Astrocyte of the hippocampus (primary cell): ENCODE measurements at regions not wholly inside any gene's neighbourhood (a gene's known extent, or its start where the extent isn't known, plus 50 kb on each side); places are given as distances from the start of the nearest gene placed in this dataset.
A peak's percentile ranks its signal among the peaks of the same experiment; 100 is the strongest.
"Not testable (repeated sequence)": the region's sequence is repeated elsewhere in the genome, so short reads cannot be mapped to it uniquely, and the experiment has no call there.

ENCODE experiments used
- DNase-seq: peaks from one replicate; pipeline ENCODE4 v3.0.0; 2011; ENCODE audit warnings: low read depth, low spot score

- peak; percentile 63 for DNase-seq
Observed at GRCh38 chr15:96037584-96037983, 292.9 kb upstream of the NR2F2 start.

DNA sequence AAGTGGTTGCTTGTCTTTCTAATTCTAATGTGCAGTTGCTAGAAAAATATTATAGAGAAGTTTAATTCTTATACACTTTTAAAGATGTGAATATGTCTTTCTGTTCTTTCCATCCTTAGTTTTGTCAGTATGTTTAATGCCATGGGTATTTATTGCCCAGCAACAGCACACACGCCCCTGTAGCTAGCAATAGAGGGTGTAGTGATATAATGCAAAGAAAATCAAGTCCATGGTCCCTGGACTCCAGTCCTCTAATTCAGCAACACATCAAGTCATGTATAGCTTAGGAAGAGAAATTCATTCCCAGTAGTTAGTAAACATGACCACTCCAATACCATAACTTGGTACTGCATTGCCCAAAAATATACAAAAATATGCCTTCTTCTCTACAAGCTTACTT is 292.4 kb upstream of the NR2F2 start:
- no peak for DNase-seq

- DNase-seq = no peak
Observed at GRCh38 chr15:96038650-96039049, 291.9 kb upstream of the NR2F2 start.

- no peak for DNase-seq
Observed at GRCh38 chr15:96041982-96042733, 288.3 kb upstream of the NR2F2 start.

DNA sequence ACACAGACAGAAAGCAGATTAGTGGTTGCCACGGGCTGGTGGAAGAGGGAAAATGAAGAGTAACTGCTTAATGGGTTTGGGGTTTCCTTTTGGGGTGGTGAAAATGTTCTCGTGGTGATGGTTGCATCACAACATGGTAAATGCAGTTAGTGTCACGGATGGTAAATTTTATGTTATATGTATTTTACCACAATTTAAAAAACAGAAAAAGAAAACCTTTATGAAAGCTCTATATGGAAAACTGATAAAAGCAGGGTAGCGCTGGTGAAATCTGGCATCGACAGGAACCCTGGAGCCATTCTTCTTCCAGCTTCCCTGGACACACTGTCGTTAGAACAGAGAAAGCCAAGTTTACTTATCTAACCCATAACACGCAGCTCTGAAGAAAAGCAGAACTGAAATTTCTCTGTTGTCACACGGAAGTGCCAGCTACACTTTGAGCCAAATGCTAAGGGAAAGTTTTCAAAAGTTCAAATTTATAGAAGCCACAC is 287.7 kb upstream of the NR2F2 start:
- no peak for DNase-seq

GRCh38 chr15:96043591-96044171 is 286.8 kb upstream of the NR2F2 start:
- DNase-seq = no peak

DNA sequence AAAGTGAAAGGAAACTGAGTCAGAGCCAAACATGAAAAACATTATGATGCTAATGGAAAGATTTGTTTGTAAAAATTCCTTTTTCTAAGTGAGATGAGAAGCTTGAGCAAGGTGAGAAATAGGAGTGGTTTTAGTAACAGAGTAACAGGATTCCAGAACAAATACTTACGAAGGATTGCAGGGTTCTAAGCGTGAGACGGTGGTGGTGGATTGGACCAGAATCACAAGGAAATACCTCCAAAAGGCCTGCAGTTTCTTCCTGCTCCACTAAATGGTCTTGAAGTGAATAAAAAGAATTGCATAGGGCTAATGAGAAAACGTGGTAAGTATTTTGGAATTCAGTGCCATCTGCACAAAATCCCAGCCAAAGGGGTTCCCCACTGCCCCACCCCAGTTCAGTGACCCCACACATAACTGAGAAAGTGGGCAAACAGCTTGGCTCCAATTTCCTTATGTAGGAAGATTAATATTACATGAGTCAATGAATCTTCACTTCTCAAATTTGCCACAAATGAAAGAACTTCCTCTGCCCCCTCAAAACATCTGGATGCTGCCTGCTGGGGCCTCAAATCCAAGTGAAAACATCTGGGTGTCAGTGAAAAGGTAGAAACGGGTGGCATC is 283.8 kb upstream of the NR2F2 start:
- no peak for DNase-seq

DNA sequence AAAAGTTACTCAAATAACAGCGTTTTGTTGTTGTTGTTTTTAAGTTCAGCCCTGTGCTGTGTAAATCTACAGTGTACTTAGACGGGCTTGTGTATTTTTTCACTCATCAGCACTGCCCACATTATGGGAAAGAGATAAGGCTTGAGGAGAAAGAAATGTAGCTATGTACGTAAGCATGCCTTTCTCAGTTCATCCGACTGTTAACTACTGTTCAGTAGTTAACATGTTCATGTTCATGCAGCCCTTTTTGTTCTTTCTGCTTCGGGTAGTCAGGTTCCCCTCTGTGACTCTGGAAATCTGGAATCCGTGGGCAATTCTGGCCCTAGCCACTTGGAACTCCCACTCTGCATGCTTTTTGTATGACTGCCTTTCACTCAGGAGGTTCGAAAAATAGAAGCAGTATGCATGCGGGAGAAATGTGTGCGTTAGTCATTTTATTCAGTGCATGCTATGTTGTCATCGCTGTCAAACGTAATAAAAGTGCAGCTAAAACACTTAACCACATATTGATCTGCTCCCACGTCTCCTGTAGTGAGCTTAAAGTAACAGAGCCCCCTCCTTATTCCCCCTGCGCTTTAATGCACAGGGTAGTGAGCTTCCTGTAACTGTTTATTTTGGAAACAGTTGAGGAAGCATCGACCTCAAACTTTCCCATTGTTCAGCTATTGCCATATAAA is 283.1 kb upstream of the NR2F2 start:
- DNase-seq = peak; percentile 80

GRCh38 chr15:96049323-96049722 is 281.2 kb upstream of the NR2F2 start:
- no peak for DNase-seq

GRCh38 chr15:96049766-96050165 is 280.7 kb upstream of the NR2F2 start:
- no peak for DNase-seq

GRCh38 chr15:96051598-96051997 is 278.9 kb upstream of the NR2F2 start:
- DNase-seq = no peak

DNA sequence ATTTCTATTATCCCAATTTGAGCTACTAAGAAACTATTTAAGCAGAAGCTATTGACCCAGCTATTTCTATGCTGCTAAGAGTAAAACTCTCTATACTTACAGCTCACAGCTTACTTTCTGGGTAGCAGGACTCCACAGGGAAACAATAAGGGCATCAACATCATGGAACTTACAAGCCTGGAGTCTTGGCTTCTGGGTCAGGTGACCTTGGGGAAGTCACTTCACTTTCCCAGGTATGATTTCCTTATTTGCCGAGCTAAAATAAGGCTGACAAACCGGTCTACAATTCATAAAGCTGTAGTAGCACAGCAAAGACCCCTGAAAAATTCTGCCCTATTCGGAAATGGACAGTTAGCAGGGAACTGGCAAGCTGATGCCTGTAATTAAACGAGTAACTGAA is 278.3 kb upstream of the NR2F2 start:
- DNase-seq = no peak

- no peak for DNase-seq
Observed at GRCh38 chr15:96052572-96053030, 277.9 kb upstream of the NR2F2 start.

DNA sequence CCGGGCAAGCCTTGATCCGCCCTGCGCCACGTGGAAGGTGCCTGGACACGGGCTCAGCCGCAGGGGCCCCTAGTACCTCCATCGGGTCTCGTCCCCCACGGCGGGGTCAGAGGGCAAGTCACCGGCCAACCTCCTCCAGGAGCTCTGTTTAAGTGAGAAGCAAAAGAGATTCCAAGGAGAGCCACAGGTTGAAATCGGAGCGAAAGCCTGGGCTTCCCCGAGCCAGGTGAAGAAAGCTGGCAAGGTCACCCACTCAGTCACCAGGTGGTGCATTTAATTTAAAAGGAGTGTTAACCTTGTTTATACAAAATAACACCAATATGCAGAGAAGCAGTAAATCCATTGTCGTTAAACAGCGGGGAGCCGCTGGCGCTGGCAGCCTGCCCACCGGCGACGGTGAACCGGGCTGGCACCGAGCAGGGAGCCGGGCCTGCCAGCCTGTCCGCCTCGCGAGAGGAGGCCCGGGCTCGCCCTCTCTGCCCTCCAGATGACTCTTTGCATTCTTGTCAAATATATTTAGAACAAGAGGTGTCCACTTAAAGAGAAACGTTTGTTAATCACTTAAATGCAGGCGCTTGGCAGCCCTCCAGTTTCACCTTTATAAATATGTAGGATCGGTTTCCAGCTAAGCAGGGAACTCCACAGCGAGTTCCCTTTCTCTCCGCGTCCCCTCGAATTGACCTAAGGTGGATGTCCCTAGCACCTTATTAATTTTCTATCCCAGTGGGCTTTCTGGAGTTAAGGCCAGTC is 277.3 kb upstream of the NR2F2 start:
- DNase-seq = peak; percentile 55

DNA sequence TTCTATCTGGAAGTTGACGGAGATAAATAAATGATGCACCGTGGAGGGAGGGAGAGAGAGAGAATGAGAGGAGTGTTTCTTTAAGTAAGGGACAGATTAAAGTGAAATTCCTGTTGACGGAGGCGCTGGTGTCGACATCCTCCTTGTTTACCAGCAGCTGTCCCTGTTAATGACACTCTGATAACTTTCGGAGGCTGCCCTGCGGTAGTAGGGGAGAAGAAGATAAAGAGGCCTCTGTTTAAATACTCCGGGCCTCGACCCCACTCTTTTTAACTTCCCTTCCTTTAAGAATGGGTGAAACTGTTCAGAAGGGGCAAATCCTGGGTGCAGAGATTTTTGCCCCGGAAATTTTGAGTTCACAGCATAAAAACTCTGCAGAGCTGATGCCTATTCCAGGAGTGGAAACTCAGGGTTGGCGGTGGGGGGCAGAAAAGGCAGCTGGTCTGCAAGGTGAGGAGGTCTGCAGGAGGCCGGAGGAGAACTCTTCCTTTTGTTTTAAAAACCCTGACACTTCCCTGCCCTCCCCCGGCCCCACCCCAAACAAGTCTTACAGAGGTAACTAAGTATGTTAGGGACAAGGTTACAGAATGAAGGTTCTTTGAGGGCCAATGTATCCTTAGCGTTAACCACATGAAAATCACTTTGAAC is 276.6 kb upstream of the NR2F2 start:
- no peak for DNase-seq

DNA sequence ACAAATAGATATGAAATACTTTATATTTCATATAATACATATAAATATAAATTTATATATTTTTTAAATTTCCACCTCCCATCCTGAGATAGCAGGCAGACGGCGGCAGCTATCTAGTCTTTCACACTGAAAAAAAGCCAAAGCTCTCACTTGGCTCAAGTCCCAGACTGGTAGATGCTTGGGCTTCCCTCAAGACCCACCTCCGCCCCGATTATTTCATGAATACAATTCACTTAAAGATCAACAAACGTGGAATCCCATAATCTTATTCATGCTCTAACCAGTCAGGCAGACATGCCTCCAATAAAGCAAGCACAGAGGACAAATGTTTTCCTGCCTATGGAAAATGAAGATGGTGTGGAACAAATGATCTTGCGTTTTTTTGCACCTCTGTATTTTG is 275.9 kb upstream of the NR2F2 start:
- DNase-seq = no peak

GRCh38 chr15:96058103-96058851 is 272.2 kb upstream of the NR2F2 start:
- no peak for DNase-seq

GRCh38 chr15:96058852-96059103 is 271.7 kb upstream of the NR2F2 start:
- DNase-seq = not testable (repeated sequence)

DNA sequence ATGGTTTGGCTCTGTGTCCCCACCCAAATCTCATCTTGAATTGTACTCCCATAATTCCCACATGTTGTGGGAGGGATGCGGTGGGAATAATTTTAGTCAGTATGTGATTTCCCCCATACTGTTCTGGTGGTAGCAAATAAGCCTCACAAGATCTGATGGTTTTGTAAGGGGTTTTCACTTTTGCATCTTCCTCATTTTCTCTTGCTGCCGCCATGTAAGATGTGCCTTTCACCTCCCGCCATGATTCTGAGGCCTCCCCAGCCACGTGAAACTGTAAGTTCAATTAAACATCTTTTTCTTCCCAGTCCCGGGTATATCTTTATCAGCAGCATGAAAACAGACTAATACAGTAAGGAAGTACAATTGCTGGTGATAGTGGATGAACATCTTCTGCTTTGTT is 269.9 kb upstream of the NR2F2 start:
- not testable (repeated sequence) for DNase-seq

DNA sequence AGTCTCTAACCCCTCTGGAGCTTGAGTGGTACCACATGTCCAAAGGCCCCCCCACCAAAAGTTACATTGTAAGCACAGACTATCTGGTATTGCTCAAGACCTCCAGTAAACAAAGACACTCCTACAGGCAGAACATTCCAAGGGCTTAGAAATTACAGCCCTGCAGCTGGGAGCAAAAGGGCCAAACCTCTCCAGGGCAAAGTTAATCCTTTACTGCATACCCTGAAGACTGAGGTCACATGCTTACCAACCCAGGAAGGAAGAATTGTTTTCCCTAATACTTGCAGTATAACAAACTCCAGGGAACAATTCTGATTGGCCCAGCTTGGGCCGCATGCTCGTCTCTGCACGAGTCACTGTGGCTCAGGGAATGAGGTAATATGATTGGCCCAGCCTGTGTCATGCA is 266.1 kb upstream of the NR2F2 start:
- DNase-seq = no peak

GRCh38 chr15:96066126-96066525 is 264.4 kb upstream of the NR2F2 start:
- DNase-seq = no peak
